ENCODE measurements at regions not wholly inside any gene's neighbourhood (a gene's known extent, or its start where the extent isn't known, plus 50 kb on each side); places are given as distances from the start of the nearest gene placed in this dataset.

- Histone ChIP-seq H3K4me1 (ENCODE audit: control insufficient read depth, insufficient read depth, low read length) (no peaks in the 10 kb centered on the region), H3K27ac (ENCODE audit: extremely low read depth, low read depth, low read length) (no peak overlapping the region), H3K4me3 (ENCODE audit: low read depth, low read length) (no peak overlapping the region), H3K9me3 (ENCODE audit: control insufficient read depth, insufficient read depth, low read depth, low read length) (no peaks in the 10 kb centered on the region), H3K36me3 (ENCODE audit: control insufficient read depth in 2 of 2, insufficient read depth in 1 of 2, low read length in 2 of 2) (no peaks in the 10 kb centered on the region)
- TF ChIP-seq ZSCAN5A (tag by site-specific recombination; IDR thresholded peaks at IDR 0.05) (no peak), ZNF350 (tag by site-specific recombination; IDR thresholded peaks at IDR 0.05) (no peak), ZNF785 (tag by site-specific recombination; IDR thresholded peaks at IDR 0.05) (no peak)
- POLR2A ChIA-PET: no interaction called here
- CTCF ChIA-PET: interaction anchor here (0.7 kb wide), 1 partner anchor 904 kb away, joined by 3 read pairs; no protein-coding TSS in a partner anchor
These were observed 828.6 kb downstream of the TBC1D22A start for GRCh38 chr22:47591016-47591415.

GRCh38 chr22:47589271-47590250 lies 827.1 kb downstream of the TBC1D22A start:
- Histone ChIP-seq H3K4me3 (ENCODE audit: low read depth, low read length) (no peak overlapping the region), H3K27ac (ENCODE audit: extremely low read depth, low read depth, low read length) (no peak overlapping the region), H3K4me1 (ENCODE audit: control insufficient read depth, insufficient read depth, low read length) (no peaks in the 10 kb centered on the region), H3K36me3 (ENCODE audit: control insufficient read depth in 2 of 2, insufficient read depth in 1 of 2, low read length in 2 of 2) (no peaks in the 10 kb centered on the region), H3K9me3 (ENCODE audit: control insufficient read depth, insufficient read depth, low read depth, low read length) (no peaks in the 10 kb centered on the region)
- TF ChIP-seq FEZF1 (tag by site-specific recombination; IDR thresholded peaks at IDR 0.05) (no peak), ZNF596 (tag by site-specific recombination; IDR thresholded peaks at IDR 0.05) (no peak), ZNF792 (tag by site-specific recombination; IDR thresholded peaks at IDR 0.05) (no peak), PBX3 (CRISPR knock-in tag; IDR thresholded peaks at IDR 0.05) (no peak), ZNF776 (tag by site-specific recombination; IDR thresholded peaks at IDR 0.05; ENCODE audit: borderline replicate concordance) (no peak), SP2 (tag by site-specific recombination; IDR thresholded peaks at IDR 0.05) (no peak), ZNF16 (tag by site-specific recombination; IDR thresholded peaks at IDR 0.05; ENCODE audit: low read depth) (no peak), ZNF521 (tag by site-specific recombination; IDR thresholded peaks at IDR 0.05) (no peak), ZNF157 (tag by site-specific recombination; IDR thresholded peaks at IDR 0.05) (no peak), ZNF571 (tag by site-specific recombination; IDR thresholded peaks at IDR 0.05) (no peak), ZNF223 (tag by site-specific recombination; IDR thresholded peaks at IDR 0.05) (no peak), ZNF10 (tag by site-specific recombination; IDR thresholded peaks at IDR 0.05) (no peak), ZNF138 (tag by site-specific recombination; IDR thresholded peaks at IDR 0.05; ENCODE audit: borderline replicate concordance) (no peak), YY1 (tag by site-specific recombination; IDR thresholded peaks at IDR 0.05) (no peak), ZFP69B (tag by site-specific recombination; IDR thresholded peaks at IDR 0.05) (no peak), ZNF610 (tag by site-specific recombination; IDR thresholded peaks at IDR 0.05; ENCODE audit: borderline replicate concordance) (no peak), ZNF514 (tag by site-specific recombination; IDR thresholded peaks at IDR 0.05) (no peak), ZNF112 (tag by site-specific recombination; IDR thresholded peaks at IDR 0.05) (no peak), ZNF114 (tag by site-specific recombination; IDR thresholded peaks at IDR 0.05) (no peak)
- ChIA-PET POLR2A (no interaction called here), CTCF (no interaction called here)
